ENCODE measurements at regions not wholly inside any gene's neighbourhood (a gene's known extent, or its start where the extent isn't known, plus 50 kb on each side); places are given as distances from the start of the nearest gene placed in this dataset.

GRCh38 chr1:67525053-67525760 is 95.0 kb upstream of the SERBP1 start:
- H3K18ac ChIP-seq (ENCODE audit: extremely low read depth, low read length), result no peak overlapping the region
- H3K79me1 ChIP-seq (ENCODE audit: low read depth, low read length), result no peaks in the 10 kb centered on the region
- H4K20me1 ChIP-seq (replicated peaks in 1 of 2; ENCODE audit: control insufficient read depth in 1 of 2, insufficient read depth in 2 of 2, low read length in 2 of 2), result no peaks in the 10 kb centered on the region
- no peaks in the 10 kb centered on the region for H3K23me2 ChIP-seq (ENCODE audit: low read depth, low read length)
- FAIRE-seq, result no peak
- H2BK5ac ChIP-seq (ENCODE audit: low read depth, low read length), result no peak overlapping the region
- ChIA-PET POLR2A (ENCODE audit: partially characterized antibody) (interaction anchor here (1.4 kb wide), 1 partner anchor 161 kb away, joined by 3 read pairs; no protein-coding TSS in a partner anchor), CTCF (ENCODE audit: partially characterized antibody) (interaction anchor here (0.6 to 5.7 kb wide), 25 partner anchors 10 to 312 kb away, joined by 3 to 83 read pairs (median 4); no protein-coding TSS in a partner anchor)
- H3K9me3 ChIP-seq (ENCODE audit: insufficient read depth in 2 of 2, low read depth in 1 of 2, low read length in 1 of 2), result no peaks in the 10 kb centered on the region
- no peak overlapping the region for H4K8ac ChIP-seq (ENCODE audit: extremely low read depth, insufficient read depth, low read length)
- H2BK15ac ChIP-seq (ENCODE audit: low read length), result no peak overlapping the region
- H2BK20ac ChIP-seq (ENCODE audit: low read length), result no peak overlapping the region
- H3K4me2 ChIP-seq (ENCODE audit: insufficient read depth in 1 of 2, low read depth in 2 of 2, low read length in 2 of 2), result no peak overlapping the region
- H3K56ac ChIP-seq (replicated peaks; ENCODE audit: insufficient read length, low read depth, low read length), result no peak overlapping the region
- H3K27me3 ChIP-seq (replicated peaks in 1 of 4; ENCODE audit: control insufficient read depth in 3 of 4, extremely low read depth in 1 of 4, insufficient read depth in 3 of 4, low read length in 3 of 4), result peaks cover 11 to 30% (median 18%) of the 10 kb centered on the region in 4 experiments
- no peak overlapping the region for H2AK5ac ChIP-seq (ENCODE audit: low read depth, low read length)
- H3K4me1 ChIP-seq (replicated peaks in 1 of 4; ENCODE audit: control insufficient read depth in 3 of 4, insufficient read depth in 4 of 4, low read length in 3 of 4), result no peaks in the 10 kb centered on the region
- no peak overlapping the region for H3K14ac ChIP-seq (ENCODE audit: insufficient read length)
- H3K23ac ChIP-seq (ENCODE audit: insufficient read length), result no peak overlapping the region
- no peak overlapping the region for H4K91ac ChIP-seq (replicated peaks; ENCODE audit: insufficient read length, low read length)
- H3K4me3 ChIP-seq (ENCODE audit: extremely low read depth in 1 of 4, insufficient read depth in 2 of 4, low read depth in 3 of 4, low read length in 4 of 4), result no peak overlapping the region
- WGBS, 2 experiments (ENCODE audit: extremely low coverage in 1 of 2, insufficient coverage in 1 of 2, insufficient read length in 1 of 2, insufficient replicate concordance in 2 of 2, low coverage in 1 of 2, low lambda C conversion rate in 2 of 2, missing lambda C conversion rate in 1 of 2), result 90% methylated on average over 2 of the region's 2 CpGs; no CpG with 5 or more reads in 1 of the 2 experiments
- H3K27ac ChIP-seq (ENCODE audit: low read depth, low read length), result no peak overlapping the region
- no peaks in the 10 kb centered on the region for H3K36me3 ChIP-seq (ENCODE audit: control insufficient read depth in 2 of 4, insufficient read depth in 4 of 4, low read length in 3 of 4)
- DNase-seq (ENCODE audit: low read depth in 1 of 2, low spot score in 2 of 2), result no peak
- H2BK120ac ChIP-seq (replicated peaks; ENCODE audit: low read depth, low read length), result no peak overlapping the region
- H2BK12ac ChIP-seq (ENCODE audit: low read depth, low read length), result no peak overlapping the region
- no peak overlapping the region for H3K4ac ChIP-seq (replicated peaks; ENCODE audit: insufficient read length, low read depth, low read length)
- H3K79me2 ChIP-seq (ENCODE audit: control insufficient read depth in 1 of 2, insufficient read depth in 2 of 2, low read length in 2 of 2), result no peaks in the 10 kb centered on the region
- no peak overlapping the region for H4K5ac ChIP-seq (ENCODE audit: insufficient read length, low read depth, low read length)
- no peak overlapping the region for H3K9ac ChIP-seq (replicated peaks in 1 of 4; ENCODE audit: extremely low read depth in 1 of 4, low read depth in 3 of 4, low read length in 3 of 4)
- no peak overlapping the region for H2AFZ ChIP-seq (ENCODE audit: low read length)
- no peak for TF ChIP-seq FOSL1 (IDR thresholded peaks at IDR 0.05; ENCODE audit: insufficient read depth, low read depth, low read length)
- no peak for TF ChIP-seq JUN (IDR thresholded peaks at IDR 0.05; ENCODE audit: low read depth, low read length)
- no peak for TF ChIP-seq HDAC2 (IDR thresholded peaks at IDR 0.05; ENCODE audit: borderline replicate concordance in 1 of 2, low read depth in 2 of 2, low read length in 2 of 2)
- TF ChIP-seq SIX5 (IDR thresholded peaks at IDR 0.05; ENCODE audit: low read depth, low read length), result no peak
- TF ChIP-seq SIRT6 (IDR thresholded peaks at IDR 0.05; ENCODE audit: low read length), result no peak
- no peak for TF ChIP-seq RAD21 (IDR thresholded peaks at IDR 0.05 in 1 of 2, conservative IDR thresholded peaks at IDR 0.05 in 1 of 2; ENCODE audit: low read depth in 2 of 2, low read length in 2 of 2)
- no peak for TF ChIP-seq CTBP2 (IDR thresholded peaks at IDR 0.05; ENCODE audit: borderline replicate concordance, insufficient read depth, insufficient read length, low read length)
- TF ChIP-seq CBX8 (IDR thresholded peaks at IDR 0.05; ENCODE audit: borderline replicate concordance, low read depth, low read length), result no peak
- TF ChIP-seq GTF2F1 (IDR thresholded peaks at IDR 0.05; ENCODE audit: borderline replicate concordance, low read depth, low read length), result no peak
- no peak for TF ChIP-seq MAFK (IDR thresholded peaks at IDR 0.05; ENCODE audit: low read depth, low read length)
- no peak for TF ChIP-seq HDAC6 (IDR thresholded peaks at IDR 0.05; ENCODE audit: low read depth, low read length)
- no peak for TF ChIP-seq CBX5 (IDR thresholded peaks at IDR 0.05; ENCODE audit: low read depth, low read length)
- no peak for TF ChIP-seq SRF (IDR thresholded peaks at IDR 0.05; ENCODE audit: low read depth, low read length)

Data from H1 (cell line).